Stimulated activated naive CD8-positive, alpha-beta T cell treated with anti-CD3 and anti-CD28 coated beads, Interleukin-15, amount 100 ng/mL, for 72 hours (primary cell): ENCODE measurements at regions not wholly inside any gene's neighbourhood (a gene's known extent, or its start where the extent isn't known, plus 50 kb on each side); places are given as distances from the start of the nearest gene placed in this dataset.

ENCODE experiments used
- ATAC-seq: fragments of 150-1000 bp; cut with Tn5 transposase; 2 replicates; pipeline ENCODE4 v1.10.0; 2021; ENCODE audit warnings: mild to moderate bottlenecking, moderate library complexity
- DNase-seq, 2 donors: peaks; one replicate each; pipeline ENCODE4 v3.0.0; 2021 to 2022
- H3K27ac Mint-ChIP-seq, 2 donors: one replicate each; pipeline ENCODE4 v1.8.0; 2022; ENCODE audit warnings: mild to moderate bottlenecking in 2 of 2, mixed read lengths in 2 of 2, moderate library complexity in 2 of 2
- H3K27me3 Mint-ChIP-seq: one replicate; pipeline ENCODE4 v1.8.0; 2022; ENCODE audit warnings: mixed read lengths
- H3K4me1 Mint-ChIP-seq: one replicate; pipeline ENCODE4 v1.8.0; 2022; ENCODE audit warnings: mild to moderate bottlenecking, mixed read lengths
- H3K4me3 Mint-ChIP-seq, 2 donors: one replicate each; pipeline ENCODE4 v1.8.0; 2022; ENCODE audit warnings: mild to moderate bottlenecking in 2 of 2, mixed read lengths in 2 of 2, moderate library complexity in 1 of 2
- H3K9me3 Mint-ChIP-seq, 2 donors: one replicate each; pipeline ENCODE4 v1.8.0; 2022; ENCODE audit warnings: mixed read lengths in 2 of 2

- no peak for DNase-seq
- no peaks in the 10 kb centered on the region for H3K4me1 Mint-ChIP-seq
- ATAC-seq, result no peak
- H3K27ac Mint-ChIP-seq, result no peak overlapping the region
- H3K27me3 Mint-ChIP-seq, result no peaks in the 10 kb centered on the region
- no peak overlapping the region for H3K4me3 Mint-ChIP-seq
- no peaks in the 10 kb centered on the region for H3K9me3 Mint-ChIP-seq
These were observed 806.4 kb upstream of the FANCL start for GRCh38 chr2:59047373-59047995.

- Mint-ChIP-seq H3K4me1 (no peaks in the 10 kb centered on the region), H3K27ac (no peak overlapping the region), H3K27me3 (no peaks in the 10 kb centered on the region), H3K4me3 (no peak overlapping the region), H3K9me3 (no peaks in the 10 kb centered on the region)
- DNase-seq, result no peak
- ATAC-seq, result no peak
These were observed 805.6 kb upstream of the FANCL start for GRCh38 chr2:59046401-59047372.

GRCh38 chr2:59044736-59045135 lies 803.6 kb upstream of the FANCL start:
- no peaks in the 10 kb centered on the region for H3K9me3 Mint-ChIP-seq
- ATAC-seq (no peak), DNase-seq (no peak)
- H3K27ac Mint-ChIP-seq, result no peak overlapping the region
- no peak overlapping the region for H3K4me3 Mint-ChIP-seq
- H3K4me1 Mint-ChIP-seq, result no peaks in the 10 kb centered on the region
- H3K27me3 Mint-ChIP-seq, result no peaks in the 10 kb centered on the region

DNA sequence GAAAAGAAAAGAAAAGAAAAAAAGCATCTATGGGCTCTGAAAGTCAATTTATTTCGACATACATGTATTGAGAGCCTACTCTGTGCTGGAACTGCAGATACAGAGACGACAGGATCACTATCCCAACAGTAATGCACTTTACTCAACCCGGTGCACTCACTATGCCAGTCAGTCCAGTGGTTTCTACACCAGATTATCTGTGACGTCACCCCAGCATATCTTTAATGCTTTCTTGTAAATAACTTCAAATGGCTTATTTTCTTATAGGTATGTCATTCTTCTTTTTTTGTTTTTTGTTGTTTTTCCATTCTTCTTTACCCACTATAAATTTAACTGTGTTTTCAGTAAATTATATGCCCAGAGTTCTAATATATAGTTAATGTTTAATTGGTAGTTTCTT lies 800.0 kb upstream of the FANCL start:
- Mint-ChIP-seq H3K9me3 (peaks cover 0 to 4% of the 10 kb centered on the region in 2 donors), H3K27me3 (no peaks in the 10 kb centered on the region), H3K4me3 (no peak overlapping the region), H3K4me1 (no peaks in the 10 kb centered on the region), H3K27ac (no peak overlapping the region)
- DNase-seq, result no peak
- ATAC-seq, result no peak

- Mint-ChIP-seq H3K27ac (no peak overlapping the region), H3K27me3 (no peaks in the 10 kb centered on the region), H3K4me1 (no peaks in the 10 kb centered on the region), H3K9me3 (peaks cover 0 to 4% of the 10 kb centered on the region in 2 donors), H3K4me3 (no peak overlapping the region)
- peak; percentile 26 for ATAC-seq
- DNase-seq, result no peak
These were observed 793.7 kb upstream of the FANCL start for GRCh38 chr2:59034837-59035236.

- peaks cover 0 to 4% of the 10 kb centered on the region in 2 donors for H3K9me3 Mint-ChIP-seq
- ATAC-seq (no peak), DNase-seq (no peak)
- no peak overlapping the region for H3K4me3 Mint-ChIP-seq
- no peaks in the 10 kb centered on the region for H3K4me1 Mint-ChIP-seq
- no peaks in the 10 kb centered on the region for H3K27me3 Mint-ChIP-seq
- no peak overlapping the region for H3K27ac Mint-ChIP-seq
These were observed 793.0 kb upstream of the FANCL start for GRCh38 chr2:59034106-59034505.

DNA sequence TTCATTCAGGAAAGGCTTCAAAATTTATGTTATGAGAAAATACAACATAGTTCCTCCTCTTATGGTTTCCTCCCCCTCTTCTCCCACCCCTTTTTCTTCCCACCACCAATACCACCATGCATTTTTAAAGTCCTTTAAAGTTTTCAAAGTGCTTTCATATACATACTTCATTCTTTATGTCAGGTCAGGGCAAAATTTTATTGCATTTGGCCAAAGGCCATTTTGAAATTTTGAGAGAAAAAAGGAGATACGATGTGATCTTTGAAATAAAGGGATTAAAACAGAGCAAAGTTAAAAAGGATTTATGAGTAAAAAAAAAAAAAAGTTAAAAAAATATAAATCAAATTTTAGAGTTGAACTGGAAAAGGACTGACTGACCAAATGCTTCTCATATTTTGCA lies 792.5 kb upstream of the FANCL start:
- Mint-ChIP-seq H3K9me3 (peaks cover 0 to 1% of the 10 kb centered on the region in 2 donors), H3K4me3 (no peak overlapping the region), H3K27ac (no peak overlapping the region), H3K4me1 (no peaks in the 10 kb centered on the region), H3K27me3 (no peaks in the 10 kb centered on the region)
- ATAC-seq (no peak), DNase-seq (no peak)

DNA sequence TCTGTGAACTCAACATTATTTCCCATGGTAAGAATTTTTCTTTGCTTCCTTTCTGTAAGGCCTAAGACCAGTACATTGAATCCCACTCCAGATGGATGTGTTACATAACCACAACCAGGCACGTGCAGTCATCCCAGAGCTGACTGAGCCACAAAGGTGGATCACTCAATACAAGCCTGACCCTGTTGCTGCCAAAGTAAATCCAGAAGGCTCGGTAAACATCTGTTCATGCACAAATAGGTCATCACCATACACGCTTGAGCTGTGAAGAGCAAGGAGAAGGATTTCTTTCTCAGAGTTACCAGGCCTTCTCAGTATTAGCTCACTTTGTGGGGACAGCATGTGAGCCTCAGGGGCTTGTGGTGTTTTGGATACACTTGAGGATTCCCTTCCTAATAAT lies 791.4 kb upstream of the FANCL start:
- Mint-ChIP-seq H3K27ac (no peak overlapping the region), H3K9me3 (no peaks in the 10 kb centered on the region), H3K27me3 (peaks cover under 1% of the 10 kb centered on the region), H3K4me1 (no peaks in the 10 kb centered on the region), H3K4me3 (no peak overlapping the region)
- ATAC-seq (no peak), DNase-seq (no peak)

DNA sequence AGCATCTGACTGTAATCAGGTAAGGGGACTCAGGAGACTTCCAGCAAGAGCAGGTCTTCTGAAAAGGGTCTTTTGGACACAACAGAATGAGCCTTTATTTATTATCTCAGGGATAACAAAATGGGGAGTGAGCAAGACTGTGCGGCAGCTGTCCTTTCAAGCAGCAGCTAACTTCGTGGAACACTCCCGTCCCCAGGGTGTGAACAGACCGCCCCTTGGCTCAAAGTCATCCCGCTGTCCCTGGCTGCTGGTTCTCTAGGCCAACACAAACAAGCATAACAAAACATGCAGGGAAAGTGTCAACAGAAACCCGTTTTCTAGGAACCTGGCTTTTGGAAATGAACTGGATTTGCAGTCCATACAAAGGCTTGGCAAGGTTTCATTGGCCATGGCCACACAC lies 787.9 kb upstream of the FANCL start:
- no peak overlapping the region for H3K4me3 Mint-ChIP-seq
- ATAC-seq (no peak), DNase-seq (no peak)
- H3K9me3 Mint-ChIP-seq, result no peaks in the 10 kb centered on the region
- peaks cover 23% of the 10 kb centered on the region for H3K27me3 Mint-ChIP-seq
- no peaks in the 10 kb centered on the region for H3K4me1 Mint-ChIP-seq
- H3K27ac Mint-ChIP-seq, result no peak overlapping the region

DNA sequence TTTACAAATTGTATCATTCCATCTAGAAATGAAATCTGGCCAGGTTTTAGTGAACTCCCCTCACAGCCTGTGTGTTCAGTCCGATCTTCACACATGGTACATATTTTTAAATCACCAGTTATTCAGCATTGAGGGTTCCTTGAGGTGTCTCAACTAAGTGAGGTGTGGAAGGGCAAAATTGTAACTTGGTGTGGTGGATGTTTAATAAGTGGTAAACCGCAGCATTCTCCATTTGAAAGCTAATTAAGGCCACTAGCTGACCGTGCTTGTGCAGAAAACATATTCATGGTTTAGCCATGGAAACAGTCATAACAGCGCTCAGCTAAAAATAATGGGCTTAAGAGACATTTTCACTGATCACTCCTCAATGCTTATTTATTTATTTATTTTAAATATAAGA lies 786.2 kb upstream of the FANCL start:
- H3K27ac Mint-ChIP-seq, result no peak overlapping the region
- peaks cover 23% of the 10 kb centered on the region for H3K27me3 Mint-ChIP-seq
- no peak for ATAC-seq

DNA sequence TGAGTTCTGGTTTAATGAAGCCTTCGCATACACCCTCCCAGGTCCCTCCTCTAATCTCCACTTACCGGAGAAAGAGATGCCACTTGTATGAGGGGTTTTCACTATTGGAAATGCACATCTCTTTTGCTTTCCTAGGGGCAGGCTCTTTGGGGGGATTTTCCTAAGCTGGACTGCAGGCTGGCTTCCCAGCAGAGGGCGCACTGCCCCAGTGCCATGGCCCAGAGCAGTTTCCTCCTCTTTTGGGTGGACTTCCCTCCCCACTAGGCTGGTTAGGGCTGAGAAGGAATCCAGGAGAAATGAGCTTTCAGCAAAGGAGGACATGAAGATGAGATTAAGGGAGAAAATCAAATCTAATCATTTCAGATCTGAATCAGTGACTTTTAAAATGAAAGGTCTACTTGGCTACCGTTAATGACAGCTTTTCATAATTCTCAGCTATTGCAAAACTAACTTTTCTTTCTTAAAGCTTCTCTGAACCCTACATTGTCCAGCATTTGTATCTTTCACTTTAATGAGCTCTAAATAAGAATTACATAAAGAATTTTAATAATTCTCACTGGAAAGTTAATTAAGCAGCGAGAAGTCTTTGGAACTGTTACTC lies 784.1 kb upstream of the FANCL start:
- ATAC-seq (peak; percentile 43), DNase-seq (peak; percentile 12 to 14)
- Mint-ChIP-seq H3K4me1 (no peaks in the 10 kb centered on the region), H3K27ac (no peak overlapping the region), H3K4me3 (no peak overlapping the region), H3K9me3 (no peaks in the 10 kb centered on the region), H3K27me3 (peaks cover 23% of the 10 kb centered on the region)

More for the DNA sequence above, 786.2 kb upstream of the FANCL start:
- Mint-ChIP-seq H3K4me1 (no peaks in the 10 kb centered on the region), H3K4me3 (no peak overlapping the region), H3K9me3 (no peaks in the 10 kb centered on the region)
- DNase-seq, result no peak

GRCh38 chr2:59021786-59022185 lies 780.7 kb upstream of the FANCL start:
- Mint-ChIP-seq H3K4me3 (no peak overlapping the region), H3K4me1 (no peaks in the 10 kb centered on the region), H3K27ac (no peak overlapping the region), H3K27me3 (peaks cover 16% of the 10 kb centered on the region), H3K9me3 (no peaks in the 10 kb centered on the region)
- DNase-seq, result no peak
- no peak for ATAC-seq

- Mint-ChIP-seq H3K4me3 (no peak overlapping the region), H3K27ac (no peak overlapping the region), H3K9me3 (no peaks in the 10 kb centered on the region), H3K4me1 (no peaks in the 10 kb centered on the region), H3K27me3 (peaks cover 3% of the 10 kb centered on the region)
- DNase-seq (no peak), ATAC-seq (no peak)
These were observed 778.5 kb upstream of the FANCL start for GRCh38 chr2:59019566-59020159.

GRCh38 chr2:59018737-59019136 lies 777.6 kb upstream of the FANCL start:
- no peaks in the 10 kb centered on the region for H3K9me3 Mint-ChIP-seq
- no peaks in the 10 kb centered on the region for H3K27me3 Mint-ChIP-seq
- no peaks in the 10 kb centered on the region for H3K4me1 Mint-ChIP-seq
- ATAC-seq (no peak), DNase-seq (no peak)
- no peak overlapping the region for H3K4me3 Mint-ChIP-seq
- H3K27ac Mint-ChIP-seq, result no peak overlapping the region

GRCh38 chr2:59015027-59015426 lies 773.9 kb upstream of the FANCL start:
- Mint-ChIP-seq H3K4me3 (no peak overlapping the region), H3K27ac (no peak overlapping the region), H3K27me3 (no peaks in the 10 kb centered on the region), H3K9me3 (no peaks in the 10 kb centered on the region), H3K4me1 (no peaks in the 10 kb centered on the region)
- no peak for ATAC-seq
- DNase-seq, result no peak

- Mint-ChIP-seq H3K4me1 (no peaks in the 10 kb centered on the region), H3K27ac (no peak overlapping the region), H3K27me3 (no peaks in the 10 kb centered on the region), H3K4me3 (no peak overlapping the region), H3K9me3 (no peaks in the 10 kb centered on the region)
- DNase-seq, result no peak
- no peak for ATAC-seq
These were observed 771.8 kb upstream of the FANCL start for GRCh38 chr2:59012971-59013370.
